GM19438 (cell line): ENCODE measurements at regions not wholly inside any gene's neighbourhood (a gene's known extent, or its start where the extent isn't known, plus 50 kb on each side); places are given as distances from the start of the nearest gene placed in this dataset.
"Not testable (repeated sequence)": the region's sequence is repeated elsewhere in the genome, so short reads cannot be mapped to it uniquely, and the experiment has no call there.

Experiments
- ATAC-seq: cut with Tn5 transposase; IDR thresholded peaks from one replicate; pipeline ENCODE4 v1.9.1; 2021; ENCODE audit warnings: low read depth; ENCODE audit not compliant: unreplicated experiment

- no peak for ATAC-seq
These were observed 333.1 kb upstream of the HNRNPA3 start for GRCh38 chr2:176879426-176879995.

- not testable (repeated sequence) for ATAC-seq
These were observed 330.5 kb upstream of the HNRNPA3 start for GRCh38 chr2:176882045-176882444.

- no peak for ATAC-seq
These were observed 327.5 kb upstream of the HNRNPA3 start for GRCh38 chr2:176885001-176885643.

DNA sequence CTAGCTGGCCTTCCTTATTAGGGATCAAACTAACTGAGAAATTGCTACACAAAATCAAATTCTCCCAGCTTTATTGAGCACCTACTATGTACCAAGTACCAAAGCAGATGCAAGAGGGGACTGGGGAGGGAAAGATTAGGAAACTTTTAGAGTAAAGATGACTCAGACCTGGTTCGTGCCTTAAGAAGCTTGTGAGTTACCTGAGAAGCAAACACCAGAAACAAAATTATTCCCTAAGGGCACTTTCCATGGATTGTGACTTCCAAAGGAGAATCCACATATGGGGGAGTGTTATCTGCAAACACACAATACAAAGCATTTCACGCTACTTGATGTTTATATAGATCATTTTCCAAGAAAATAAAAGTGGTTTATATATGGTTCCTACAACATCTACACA lies 326.9 kb upstream of the HNRNPA3 start:
- no peak for ATAC-seq

DNA sequence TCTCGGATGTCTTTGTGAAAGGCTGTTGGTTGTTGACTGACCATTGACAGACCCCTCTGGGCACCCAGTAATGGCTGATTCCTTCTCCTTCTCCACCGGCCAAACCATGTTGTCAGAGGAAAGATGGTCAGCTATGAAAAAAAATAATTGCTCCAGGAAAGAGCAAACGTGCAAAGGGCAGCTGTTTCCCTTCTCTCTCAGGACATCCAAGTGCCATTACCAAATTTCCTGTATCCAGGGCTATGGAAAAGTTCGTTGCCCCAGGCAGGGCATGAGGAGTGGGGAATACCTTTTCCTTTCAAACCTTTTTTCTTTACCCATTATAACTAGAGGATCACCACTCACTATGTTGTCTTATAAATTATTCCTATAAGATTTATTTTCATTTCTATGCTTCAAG lies 321.5 kb upstream of the HNRNPA3 start:
- ATAC-seq, result no peak

GRCh38 chr2:176891857-176892256 lies 320.7 kb upstream of the HNRNPA3 start:
- no peak for ATAC-seq

- no peak for ATAC-seq
These were observed 319.8 kb upstream of the HNRNPA3 start for GRCh38 chr2:176892676-176893226.

DNA sequence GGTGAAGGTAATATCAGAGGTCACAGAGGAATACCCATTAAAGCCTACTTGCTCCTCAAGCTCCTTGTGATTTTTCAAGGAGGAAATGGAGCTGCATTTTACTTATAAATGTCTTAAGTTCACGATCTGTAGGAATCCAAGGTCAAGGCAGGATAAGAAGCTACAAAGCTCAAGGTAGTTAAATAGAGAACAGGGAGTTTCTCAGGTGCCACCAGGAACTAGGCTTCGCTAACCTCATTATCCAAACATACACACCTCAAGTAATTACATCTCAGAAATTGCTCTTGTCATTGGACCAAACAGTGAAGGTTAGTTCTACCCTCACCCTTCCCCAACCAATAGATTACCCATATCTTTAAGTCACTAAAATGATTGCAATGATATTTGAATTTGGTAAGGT lies 317.4 kb upstream of the HNRNPA3 start:
- ATAC-seq, result no peak

DNA sequence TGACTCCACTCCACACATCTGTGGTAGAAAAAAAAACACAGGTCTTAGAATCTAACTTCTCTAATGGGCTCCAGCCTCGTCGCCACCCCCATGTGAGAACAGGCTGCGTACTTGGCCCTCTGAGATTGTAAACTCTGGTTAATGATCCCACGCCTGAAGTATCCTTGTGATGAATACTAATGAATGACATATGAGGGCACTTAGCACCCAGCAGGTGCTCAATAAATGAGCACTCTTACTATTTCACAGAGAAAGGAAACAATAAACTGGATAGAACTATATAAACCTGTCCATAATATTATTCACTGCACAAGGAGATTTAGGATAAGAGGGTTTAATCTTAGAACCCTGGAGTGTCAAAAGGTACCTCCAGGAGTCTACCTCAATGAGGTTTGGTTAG lies 310.1 kb upstream of the HNRNPA3 start:
- no peak for ATAC-seq

DNA sequence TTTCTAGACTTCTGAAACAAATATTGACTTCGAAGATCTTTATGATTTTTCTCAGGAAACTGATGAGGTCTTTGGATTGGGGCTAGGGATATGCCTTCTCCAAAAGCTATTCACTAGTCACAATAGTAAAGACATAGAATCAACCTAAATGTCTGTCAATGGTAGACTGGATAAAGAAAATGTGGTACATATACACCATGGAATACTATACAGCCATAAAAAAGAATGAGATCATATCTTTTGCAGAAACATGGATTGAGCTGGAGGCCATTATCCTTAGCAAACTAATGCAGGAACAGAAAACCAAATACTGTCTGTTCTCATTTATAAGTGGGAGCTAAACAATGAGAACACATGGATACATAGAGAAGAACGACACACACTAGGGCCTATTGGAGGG lies 308.5 kb upstream of the HNRNPA3 start:
- not testable (repeated sequence) for ATAC-seq

- ATAC-seq, result no peak
These were observed 305.3 kb upstream of the HNRNPA3 start for GRCh38 chr2:176907341-176907740.

DNA sequence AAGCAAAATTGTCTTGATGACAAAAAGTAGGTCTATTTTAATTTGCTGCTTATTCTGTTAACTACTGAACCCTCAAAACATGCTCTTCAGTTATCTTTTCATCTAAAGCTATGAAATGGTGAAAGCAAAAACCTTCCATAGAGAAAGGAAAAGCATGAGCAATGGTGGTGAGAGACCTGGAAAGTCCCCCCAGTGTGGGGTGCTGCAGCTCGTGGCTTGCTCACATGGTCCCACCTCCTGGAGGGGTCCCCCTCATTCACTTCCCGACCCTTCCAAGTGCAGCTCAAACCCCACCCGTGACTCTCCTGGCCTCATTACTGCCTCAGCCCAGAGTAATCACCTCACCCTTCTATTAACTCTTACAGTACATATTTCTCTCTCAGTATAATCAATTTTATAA lies 301.8 kb upstream of the HNRNPA3 start:
- ATAC-seq, result no peak

GRCh38 chr2:176913955-176914354 lies 298.6 kb upstream of the HNRNPA3 start:
- no peak for ATAC-seq

- no peak for ATAC-seq
These were observed 298.2 kb upstream of the HNRNPA3 start for GRCh38 chr2:176914371-176914770.

- not testable (repeated sequence) for ATAC-seq
These were observed 290.0 kb upstream of the HNRNPA3 start for GRCh38 chr2:176922545-176922944.

DNA sequence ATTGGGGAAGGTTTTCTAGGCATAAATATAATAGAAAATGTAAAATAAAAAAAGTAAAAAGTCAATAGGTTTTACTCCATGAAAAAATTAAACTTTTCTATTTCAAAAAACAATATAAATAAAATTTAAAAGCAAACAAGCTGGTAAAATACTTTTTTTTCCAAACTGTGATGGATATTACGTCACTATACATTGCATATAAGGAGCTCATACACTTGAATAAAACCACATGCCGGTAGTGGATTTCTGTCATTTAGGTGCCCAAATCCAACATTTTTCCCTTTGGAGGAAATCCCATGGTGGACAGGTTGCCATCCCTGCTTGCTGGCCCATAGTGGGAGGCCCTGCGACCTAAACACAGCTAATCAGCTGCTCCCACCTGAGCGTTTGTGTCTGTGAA lies 289.4 kb upstream of the HNRNPA3 start:
- ATAC-seq, result no peak

GRCh38 chr2:176924909-176925534 lies 287.6 kb upstream of the HNRNPA3 start:
- no peak for ATAC-seq

- no peak for ATAC-seq
These were observed 286.1 kb upstream of the HNRNPA3 start for GRCh38 chr2:176926453-176926852.

- not testable (repeated sequence) for ATAC-seq
These were observed 283.2 kb upstream of the HNRNPA3 start for GRCh38 chr2:176929387-176929786.

DNA sequence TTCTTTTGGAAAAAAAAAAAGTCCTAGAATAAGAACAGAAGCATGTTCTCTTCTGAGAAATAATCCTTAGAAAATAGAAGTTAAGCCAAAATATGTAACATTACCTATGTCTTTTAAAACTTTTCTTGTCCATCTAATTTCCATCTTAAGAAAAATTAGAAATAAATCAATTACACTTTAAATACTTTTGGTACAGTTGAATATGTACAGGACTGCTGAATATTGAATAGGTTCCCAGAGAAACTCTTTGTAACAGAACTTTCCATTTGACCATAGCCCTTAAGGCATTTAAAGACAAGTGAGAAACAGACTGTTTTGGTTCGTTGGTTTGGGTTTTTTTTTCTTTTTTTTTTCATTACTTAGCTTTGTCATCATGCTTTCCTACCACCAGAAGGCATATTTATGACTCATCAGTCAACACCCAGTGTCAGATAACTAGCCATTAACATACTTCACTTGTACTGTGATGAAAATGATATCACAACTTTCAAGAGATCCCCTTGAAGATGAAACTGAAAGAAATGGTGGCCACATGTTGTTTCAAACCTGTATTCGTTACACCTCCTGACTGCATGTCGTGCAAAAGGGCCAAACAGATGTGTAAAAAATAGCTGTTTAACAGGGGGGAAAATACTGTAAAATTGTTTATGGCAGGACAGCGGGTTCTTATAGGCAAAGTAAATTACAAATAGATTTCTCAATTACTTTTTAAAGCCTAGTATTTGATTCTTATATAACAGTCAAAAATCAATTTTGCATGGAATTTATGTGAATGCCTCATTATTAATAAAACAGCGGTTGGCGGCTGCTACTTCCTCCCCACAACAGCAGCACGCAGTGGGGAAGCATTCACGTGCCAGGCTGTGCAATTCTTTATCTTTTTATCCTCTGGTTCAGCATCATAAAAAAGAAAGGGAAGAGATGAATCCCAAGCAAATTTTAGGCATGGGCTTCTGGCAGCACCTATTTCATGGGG lies 280.7 kb upstream of the HNRNPA3 start:
- ATAC-seq, result peak; percentile 95

- no peak for ATAC-seq
These were observed 278.5 kb upstream of the HNRNPA3 start for GRCh38 chr2:176934131-176934530.
